Stomach (tissue), 8 donors: ENCODE measurements at regions not wholly inside any gene's neighbourhood (a gene's known extent, or its start where the extent isn't known, plus 50 kb on each side); places are given as distances from the start of the nearest gene placed in this dataset.

ENCODE experiments used
- DNase-seq, 2 donors: peaks; one replicate each; pipeline versions ENCODE4 v3.0.0 to v3.0.0-alpha.2; 2013 to 2019
- H3K27ac ChIP-seq, 5 donors: fragments of 200-600 bp in 4 of 5; sonication (generic) in 4 of 5; one replicate each; pipeline ENCODE4 v1.5.1; 2013 to 2019; ENCODE audit warnings: mild to moderate bottlenecking in 1 of 5, moderate library complexity in 1 of 5
- H3K27me3 ChIP-seq, 3 donors: fragments of 200-600 bp; sonication (generic); one replicate each; pipeline ENCODE4 v1.5.1; 2017 to 2019; ENCODE audit warnings: mixed run types in 1 of 3
- H3K36me3 ChIP-seq, 4 donors: fragments of 200-600 bp; sonication (generic); 1 replicate in 3 of 4; 2 replicates in 1 of 4; pipeline ENCODE4 v1.5.1; 2016 to 2019
- H3K4me1 ChIP-seq, 4 donors: fragments of 200-600 bp; sonication (generic); one replicate each; pipeline ENCODE4 v1.5.1; 2016 to 2019
- H3K4me3 ChIP-seq, 4 donors: fragments of 200-600 bp; sonication (generic) in 3 of 4; one replicate each; pipeline ENCODE4 v1.5.1; 2016 to 2019; ENCODE audit warnings: mild to moderate bottlenecking in 1 of 4
- H3K9me3 ChIP-seq, 4 donors: fragments of 200-600 bp; sonication (generic); one replicate each; pipeline ENCODE4 v1.5.1; 2016 to 2019
- CTCF ChIP-seq, 7 experiments: fragments of 450-650 bp in 4 of 7; fragments of 200-600 bp in 3 of 7; sonication (generic) in 3 of 7; IDR thresholded peaks; one replicate each; pipeline ENCODE4 v1.5.1; 2016 to 2019; ENCODE audit warnings: antibody characterized with exemption in 7 of 7, control low read depth in 2 of 7, mild to moderate bottlenecking in 1 of 7
- EP300 ChIP-seq: sonication (generic); formaldehyde crosslinking; IDR thresholded peaks from one replicate; pipeline ENCODE4 v1.6.1; 2017; ENCODE audit warnings: antibody characterized with exemption
- POLR2A ChIP-seq, 4 donors: fragments of 450-650 bp; IDR thresholded peaks; one replicate each; pipeline ENCODE4 v1.6.1; 2016; ENCODE audit warnings: antibody characterized with exemption in 4 of 4, control low read depth in 2 of 4, mild to moderate bottlenecking in 1 of 4, moderate library complexity in 1 of 4
- POLR2AphosphoS5 ChIP-seq, 3 donors: sonication (generic); formaldehyde crosslinking; IDR thresholded peaks; one replicate each; pipeline ENCODE4 v1.6.1; 2016; ENCODE audit warnings: antibody characterized with exemption in 3 of 3
- WGBS, 5 donors: extraction: QIAGEN DNeasy Blood & Tissue Kit in 3 of 5; methylation state at CpG; one replicate each; pipeline versions ENCODE4 v1.1.5 to v1.1.7; 2013 to 2018; 5-methylcytosine and 5-hydroxymethylcytosine counted together
- intact Hi-C: fragments of 100-400 bp; cut with DNase I; formaldehyde crosslinking; loops from one replicate; pipeline ENCODE4 v1.15.1; 2023; ENCODE audit warnings: low total_unique reads
- donor health status: healthy with polysubstance abuse.
- donor health status: Bipolar disorder and iron deficiency.
- donor health status: healthy.

GRCh38 chr10:9315292-9315691 lies 1260.8 kb downstream of the GATA3 start:
- no peak for DNase-seq
- no peaks in the 10 kb centered on the region for H3K9me3 ChIP-seq
- H3K27ac ChIP-seq: no peak overlapping the region
- H3K36me3 ChIP-seq: no peaks in the 10 kb centered on the region
- H3K27me3 ChIP-seq: peaks cover 0 to 3% (median 0%) of the 10 kb centered on the region in 3 donors
- no peaks in the 10 kb centered on the region for H3K4me1 ChIP-seq
- H3K4me3 ChIP-seq: no peak overlapping the region
- intact Hi-C loops: no loop called here
- TF ChIP-seq POLR2A (IDR thresholded peaks at IDR 0.05) (no peak), EP300 (no peak), CTCF (IDR thresholded peaks at IDR 0.05) (no peak), POLR2AphosphoS5 (IDR thresholded peaks at IDR 0.05) (no peak)

GRCh38 chr10:9331583-9332008 lies 1277.1 kb downstream of the GATA3 start:
- DNase-seq: peak in 1 of 2 donors; percentile 83
- Histone ChIP-seq H3K4me3 (no peak overlapping the region), H3K27ac (no peak overlapping the region), H3K27me3 (peaks cover 0 to 3% (median 0%) of the 10 kb centered on the region in 3 donors), H3K4me1 (no peaks in the 10 kb centered on the region), H3K9me3 (no peaks in the 10 kb centered on the region), H3K36me3 (no peaks in the 10 kb centered on the region)
- peak in 5 of 7 experiments; percentile 18 to 90 (median 71) for TF ChIP-seq CTCF (IDR thresholded peaks at IDR 0.05)
- TF ChIP-seq POLR2A (IDR thresholded peaks at IDR 0.05): no peak
- WGBS, 5 donors: 16 to 22% (median 20%) methylated on average over 3 of the region's 3 CpGs
- intact Hi-C loops: no loop called here

GRCh38 chr10:9334270-9334669 lies 1279.8 kb downstream of the GATA3 start:
- 83 to 95% (median 90%) methylated on average over 3 of the region's 3 CpGs for WGBS, 5 donors
- H3K9me3 ChIP-seq: no peaks in the 10 kb centered on the region
- no peak for TF ChIP-seq EP300
- TF ChIP-seq POLR2AphosphoS5 (IDR thresholded peaks at IDR 0.05): no peak
- TF ChIP-seq POLR2A (IDR thresholded peaks at IDR 0.05): no peak
- TF ChIP-seq CTCF (IDR thresholded peaks at IDR 0.05): no peak
- no peak for DNase-seq
- H3K36me3 ChIP-seq: no peaks in the 10 kb centered on the region
- H3K4me1 ChIP-seq: no peaks in the 10 kb centered on the region
- intact Hi-C loops: no loop called here
- H3K27me3 ChIP-seq: no peaks in the 10 kb centered on the region
- no peak overlapping the region for H3K4me3 ChIP-seq
- no peak overlapping the region for H3K27ac ChIP-seq

GRCh38 chr10:9339716-9340115 lies 1285.2 kb downstream of the GATA3 start:
- TF ChIP-seq POLR2A (IDR thresholded peaks at IDR 0.05) (no peak), CTCF (IDR thresholded peaks at IDR 0.05) (no peak), POLR2AphosphoS5 (IDR thresholded peaks at IDR 0.05) (no peak), EP300 (no peak)
- no peaks in the 10 kb centered on the region for H3K9me3 ChIP-seq
- no peak overlapping the region for H3K27ac ChIP-seq
- 17 to 30% (median 20%) methylated on average over 1 of the region's 1 CpG for WGBS, 5 donors
- no peak overlapping the region for H3K4me3 ChIP-seq
- intact Hi-C loops: no loop called here
- no peaks in the 10 kb centered on the region for H3K36me3 ChIP-seq
- H3K27me3 ChIP-seq: no peaks in the 10 kb centered on the region
- no peak for DNase-seq
- peaks cover 0 to 8% (median 3%) of the 10 kb centered on the region in 4 donors for H3K4me1 ChIP-seq
